Panc1 (cell line): ENCODE measurements at regions not wholly inside any gene's neighbourhood (a gene's known extent, or its start where the extent isn't known, plus 50 kb on each side); places are given as distances from the start of the nearest gene placed in this dataset.

Experiments used
- POLR2AphosphoS5 ChIP-seq: IDR thresholded peaks from 2 replicates; pipeline ENCODE4 v1.6.1; 2012; ENCODE audit warnings: mild to moderate bottlenecking, low read depth, low read length, moderate library complexity
- SIN3A ChIP-seq: IDR thresholded peaks from 2 replicates; pipeline ENCODE4 v1.6.1; 2012; ENCODE audit warnings: low read depth, mild to moderate bottlenecking, low read length, moderate library complexity, borderline replicate concordance; ENCODE audit not compliant: insufficient read depth
- TCF7L2 ChIP-seq: IDR thresholded peaks from 2 replicates; pipeline ENCODE4 v1.6.1; 2011; ENCODE audit warnings: mild to moderate bottlenecking, low read depth, low read length, inconsistent platforms
- TF ChIP-seq, protein P1 (sequence below), 2 experiments: IDR thresholded peaks; 2 replicates each; pipeline ENCODE4 v1.6.1; 2011 to 2012; ENCODE audit warnings: low read depth in 2 of 2, control low read depth in 1 of 2, low read length in 1 of 2, mild to moderate bottlenecking in 1 of 2, moderate library complexity in 1 of 2; ENCODE audit not compliant: insufficient read depth in 1 of 2
- TF ChIP-seq, protein P2 (sequence below): fragments of 450-650 bp; IDR thresholded peaks from 2 replicates; pipeline ENCODE4 v1.5.1; 2017; ENCODE audit warnings: mild to moderate bottlenecking

DNA sequence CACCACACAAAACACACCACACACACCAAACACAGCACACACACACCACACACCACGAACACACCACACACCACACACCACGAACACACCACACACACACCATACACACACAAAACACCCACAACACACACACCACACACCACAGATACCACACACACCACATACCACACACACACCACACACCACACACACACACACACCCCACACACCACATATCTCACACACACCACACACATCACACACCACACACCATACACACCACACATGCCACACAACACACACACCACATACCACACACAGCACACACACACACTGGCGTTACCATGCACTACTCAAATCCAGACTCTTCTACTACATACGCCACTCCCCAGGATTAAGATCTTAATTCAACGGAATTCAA is 118.9 kb upstream of the THBS2 start:
- TF ChIP-seq TCF7L2 (no peak), POLR2AphosphoS5 (no peak), SIN3A (no peak)
- TF ChIP-seq, protein P1, sequence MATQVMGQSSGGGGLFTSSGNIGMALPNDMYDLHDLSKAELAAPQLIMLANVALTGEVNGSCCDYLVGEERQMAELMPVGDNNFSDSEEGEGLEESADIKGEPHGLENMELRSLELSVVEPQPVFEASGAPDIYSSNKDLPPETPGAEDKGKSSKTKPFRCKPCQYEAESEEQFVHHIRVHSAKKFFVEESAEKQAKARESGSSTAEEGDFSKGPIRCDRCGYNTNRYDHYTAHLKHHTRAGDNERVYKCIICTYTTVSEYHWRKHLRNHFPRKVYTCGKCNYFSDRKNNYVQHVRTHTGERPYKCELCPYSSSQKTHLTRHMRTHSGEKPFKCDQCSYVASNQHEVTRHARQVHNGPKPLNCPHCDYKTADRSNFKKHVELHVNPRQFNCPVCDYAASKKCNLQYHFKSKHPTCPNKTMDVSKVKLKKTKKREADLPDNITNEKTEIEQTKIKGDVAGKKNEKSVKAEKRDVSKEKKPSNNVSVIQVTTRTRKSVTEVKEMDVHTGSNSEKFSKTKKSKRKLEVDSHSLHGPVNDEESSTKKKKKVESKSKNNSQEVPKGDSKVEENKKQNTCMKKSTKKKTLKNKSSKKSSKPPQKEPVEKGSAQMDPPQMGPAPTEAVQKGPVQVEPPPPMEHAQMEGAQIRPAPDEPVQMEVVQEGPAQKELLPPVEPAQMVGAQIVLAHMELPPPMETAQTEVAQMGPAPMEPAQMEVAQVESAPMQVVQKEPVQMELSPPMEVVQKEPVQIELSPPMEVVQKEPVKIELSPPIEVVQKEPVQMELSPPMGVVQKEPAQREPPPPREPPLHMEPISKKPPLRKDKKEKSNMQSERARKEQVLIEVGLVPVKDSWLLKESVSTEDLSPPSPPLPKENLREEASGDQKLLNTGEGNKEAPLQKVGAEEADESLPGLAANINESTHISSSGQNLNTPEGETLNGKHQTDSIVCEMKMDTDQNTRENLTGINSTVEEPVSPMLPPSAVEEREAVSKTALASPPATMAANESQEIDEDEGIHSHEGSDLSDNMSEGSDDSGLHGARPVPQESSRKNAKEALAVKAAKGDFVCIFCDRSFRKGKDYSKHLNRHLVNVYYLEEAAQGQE (IDR thresholded peaks at IDR 0.05; ENCODE audit: insufficient read depth in 1 of 2, low read depth in 2 of 2, low read length in 1 of 2) = no peak
- TF ChIP-seq, protein P2, sequence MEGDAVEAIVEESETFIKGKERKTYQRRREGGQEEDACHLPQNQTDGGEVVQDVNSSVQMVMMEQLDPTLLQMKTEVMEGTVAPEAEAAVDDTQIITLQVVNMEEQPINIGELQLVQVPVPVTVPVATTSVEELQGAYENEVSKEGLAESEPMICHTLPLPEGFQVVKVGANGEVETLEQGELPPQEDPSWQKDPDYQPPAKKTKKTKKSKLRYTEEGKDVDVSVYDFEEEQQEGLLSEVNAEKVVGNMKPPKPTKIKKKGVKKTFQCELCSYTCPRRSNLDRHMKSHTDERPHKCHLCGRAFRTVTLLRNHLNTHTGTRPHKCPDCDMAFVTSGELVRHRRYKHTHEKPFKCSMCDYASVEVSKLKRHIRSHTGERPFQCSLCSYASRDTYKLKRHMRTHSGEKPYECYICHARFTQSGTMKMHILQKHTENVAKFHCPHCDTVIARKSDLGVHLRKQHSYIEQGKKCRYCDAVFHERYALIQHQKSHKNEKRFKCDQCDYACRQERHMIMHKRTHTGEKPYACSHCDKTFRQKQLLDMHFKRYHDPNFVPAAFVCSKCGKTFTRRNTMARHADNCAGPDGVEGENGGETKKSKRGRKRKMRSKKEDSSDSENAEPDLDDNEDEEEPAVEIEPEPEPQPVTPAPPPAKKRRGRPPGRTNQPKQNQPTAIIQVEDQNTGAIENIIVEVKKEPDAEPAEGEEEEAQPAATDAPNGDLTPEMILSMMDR = no peak
